SK-N-SH treated with all-trans-retinoic acid at 6 μM for 48 hours (cell line): ENCODE measurements at regions not wholly inside any gene's neighbourhood (a gene's known extent, or its start where the extent isn't known, plus 50 kb on each side); places are given as distances from the start of the nearest gene placed in this dataset.

Experiments used
- ATAC-seq: fragments of 200-7000 bp; cut with Tn5 transposase; 3 replicates; pipeline ENCODE4 v1.9.1; 2020; ENCODE audit warnings: mild to moderate bottlenecking, moderate library complexity
- ARNTL ChIP-seq: fragments of 450-650 bp; formaldehyde crosslinking; IDR thresholded peaks from 2 replicates; pipeline ENCODE4 v1.5.0; 2020; ENCODE audit warnings: low read depth, mild to moderate bottlenecking, moderate library complexity, borderline replicate concordance
- CREB5 ChIP-seq: fragments of 250-450 bp; sonication (Bioruptor Pico); IDR thresholded peaks from 2 replicates; pipeline ENCODE4 v1.5.1; 2020; ENCODE audit warnings: low read depth, mild to moderate bottlenecking, moderate library complexity
- CSDC2 ChIP-seq: fragments of 250-450 bp; sonication (Bioruptor Pico); IDR thresholded peaks from 2 replicates; pipeline ENCODE4 v1.5.0; 2020; ENCODE audit warnings: mild to moderate bottlenecking, moderate library complexity
- CSRNP3 ChIP-seq: fragments of 250-450 bp; sonication (Bioruptor Pico); IDR thresholded peaks from 2 replicates; pipeline ENCODE4 v1.5.1; 2021; ENCODE audit warnings: mild to moderate bottlenecking, moderate library complexity
- ESRRG ChIP-seq: fragments of 250-450 bp; sonication (Bioruptor Pico); IDR thresholded peaks from 2 replicates; pipeline ENCODE4 v1.6.1; 2021; ENCODE audit warnings: mild to moderate bottlenecking
- GLIS3 ChIP-seq: fragments of 250-450 bp; sonication (Bioruptor Pico); IDR thresholded peaks from 2 replicates; pipeline ENCODE4 v1.5.0; 2020; ENCODE audit warnings: mild to moderate bottlenecking, moderate library complexity
- ISL1 ChIP-seq: fragments of 250-450 bp; sonication (Bioruptor Pico); IDR thresholded peaks from 2 replicates; pipeline ENCODE4 v2.1.2; 2022; ENCODE audit warnings: mild to moderate bottlenecking, moderate library complexity
- OSR1 ChIP-seq: fragments of 250-450 bp; sonication (Bioruptor Pico); IDR thresholded peaks from 2 replicates; pipeline ENCODE4 v1.8.0; 2022; ENCODE audit warnings: moderate library complexity, mild to moderate bottlenecking, inconsistent platforms
- PATZ1 ChIP-seq: fragments of 250-450 bp; sonication (Bioruptor Pico); IDR thresholded peaks from 2 replicates; pipeline ENCODE4 v1.8.0; 2020; ENCODE audit warnings: mild to moderate bottlenecking, moderate library complexity, borderline replicate concordance
- POU6F1 ChIP-seq: fragments of 250-450 bp; sonication (Bioruptor Pico); IDR thresholded peaks from 2 replicates; pipeline ENCODE4 v1.8.0; 2021; ENCODE audit warnings: low read depth, mild to moderate bottlenecking, moderate library complexity, borderline replicate concordance
- PPARA ChIP-seq: fragments of 250-450 bp; sonication (Bioruptor Pico); IDR thresholded peaks from 2 replicates; pipeline ENCODE4 v1.5.0; 2020; ENCODE audit warnings: mild to moderate bottlenecking, borderline replicate concordance
- RARB ChIP-seq: fragments of 250-450 bp; sonication (Bioruptor Pico); IDR thresholded peaks from 2 replicates; pipeline ENCODE4 v1.8.0; 2021; ENCODE audit warnings: mild to moderate bottlenecking, moderate library complexity
- SNAI2 ChIP-seq: fragments of 250-450 bp; sonication (Bioruptor Pico); IDR thresholded peaks from 2 replicates; pipeline ENCODE4 v1.5.0; 2020; ENCODE audit warnings: mild to moderate bottlenecking, moderate library complexity
- TCF4 ChIP-seq: fragments of 250-450 bp; sonication (Bioruptor Pico); IDR thresholded peaks from 2 replicates; pipeline ENCODE4 v1.8.0; 2021; ENCODE audit warnings: mild to moderate bottlenecking, moderate library complexity, borderline replicate concordance
- TOX ChIP-seq: fragments of 250-450 bp; sonication (Bioruptor Pico); IDR thresholded peaks from 2 replicates; pipeline ENCODE4 v1.8.0; 2021; ENCODE audit warnings: mild to moderate bottlenecking, moderate library complexity, borderline replicate concordance
- TSHZ2 ChIP-seq: fragments of 250-450 bp; sonication (Bioruptor Pico); IDR thresholded peaks from 2 replicates; pipeline ENCODE4 v1.5.0; 2020; ENCODE audit warnings: mild to moderate bottlenecking, moderate library complexity
- ZC3H10 ChIP-seq: fragments of 250-450 bp; sonication (Bioruptor Pico); IDR thresholded peaks from 2 replicates; pipeline ENCODE4 v1.5.1; 2021; ENCODE audit warnings: mild to moderate bottlenecking, moderate library complexity
- ZFP30 ChIP-seq: fragments of 450-650 bp; formaldehyde crosslinking; IDR thresholded peaks from 2 replicates; pipeline ENCODE4 v1.5.0; 2022; ENCODE audit warnings: mild to moderate bottlenecking, moderate library complexity
- ZNF565 ChIP-seq: fragments of 450-650 bp; formaldehyde crosslinking; conservative IDR thresholded peaks from 2 replicates; pipeline ENCODE4 v1.5.0; 2020; ENCODE audit warnings: low read depth, mild to moderate bottlenecking, moderate library complexity
- ZNF70 ChIP-seq: fragments of 450-650 bp; formaldehyde crosslinking; IDR thresholded peaks from 2 replicates; pipeline ENCODE4 v1.5.0; 2020; ENCODE audit warnings: mild to moderate bottlenecking, moderate library complexity

DNA sequence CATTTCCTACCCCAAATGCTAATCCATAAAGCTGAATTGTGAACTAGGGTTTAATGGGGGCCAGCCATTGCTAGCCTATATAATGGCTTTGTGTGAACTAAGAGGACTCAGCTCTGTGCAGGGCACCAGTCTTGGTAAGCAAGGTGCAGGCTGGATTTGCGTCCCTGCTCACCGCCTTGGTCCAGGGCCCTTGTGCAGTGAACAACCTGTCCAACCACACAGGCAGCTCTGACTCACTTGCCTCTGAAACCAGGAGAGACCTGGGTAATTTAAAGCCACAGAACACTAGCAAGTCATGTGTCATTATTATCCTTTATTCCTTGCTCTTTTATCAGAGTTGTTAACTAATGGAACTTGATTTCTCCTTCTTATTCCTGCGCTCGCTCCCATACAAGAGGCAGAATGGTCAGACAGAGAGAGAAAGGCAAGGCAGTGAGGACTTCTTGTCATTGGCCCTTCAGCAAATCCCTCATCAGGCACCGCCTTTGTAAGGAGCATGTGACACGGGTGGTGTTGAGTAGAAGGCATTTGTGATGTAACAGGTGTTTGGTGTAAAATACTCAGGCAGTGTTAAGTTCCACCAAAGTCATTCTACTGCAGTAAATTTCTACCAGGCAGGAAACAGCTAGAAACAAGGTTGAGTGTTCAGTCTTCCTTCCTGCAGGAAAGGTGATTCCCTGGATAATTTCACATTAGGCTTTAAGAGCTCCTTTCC, 67.3 kb upstream of the OLIG2 start:
- ATAC-seq = no peak

GRCh38 chr21:32962268-32962667, 63.5 kb upstream of the OLIG2 start:
- ATAC-seq = no peak
- TF ChIP-seq TSHZ2 = no peak
- no peak for TF ChIP-seq ZNF565
- TF ChIP-seq PPARA = no peak
- TF ChIP-seq SNAI2 (CRISPR knock-in tag) = no peak
- TF ChIP-seq TOX = no peak
- no peak for TF ChIP-seq CSRNP3
- TF ChIP-seq CSDC2 (CRISPR knock-in tag) = no peak
- TF ChIP-seq ZFP30 = no peak
- no peak for TF ChIP-seq CREB5 (CRISPR knock-in tag)
- TF ChIP-seq OSR1 (CRISPR knock-in tag) = no peak
- TF ChIP-seq ISL1 (CRISPR knock-in tag) = no peak
- TF ChIP-seq GLIS3 (CRISPR knock-in tag) = no peak
- TF ChIP-seq ARNTL (CRISPR knock-in tag) = no peak
- TF ChIP-seq TCF4 (CRISPR knock-in tag) = no peak
- TF ChIP-seq RARB (CRISPR knock-in tag) = no peak
- no peak for TF ChIP-seq PATZ1
- no peak for TF ChIP-seq ZC3H10 (CRISPR knock-in tag)
- TF ChIP-seq ESRRG (CRISPR knock-in tag) = no peak
- no peak for TF ChIP-seq POU6F1 (CRISPR knock-in tag)

More for the DNA sequence above, 67.3 kb upstream of the OLIG2 start:
- no peak for TF ChIP-seq TOX
- TF ChIP-seq ZNF70 = no peak
- no peak for TF ChIP-seq POU6F1 (CRISPR knock-in tag)
- no peak for TF ChIP-seq OSR1 (CRISPR knock-in tag)
- TF ChIP-seq PPARA = no peak
- no peak for TF ChIP-seq CREB5 (CRISPR knock-in tag)
